IMR-90 (cell line): ENCODE measurements at regions not wholly inside any gene's neighbourhood (a gene's known extent, or its start where the extent isn't known, plus 50 kb on each side); places are given as distances from the start of the nearest gene placed in this dataset.
A peak's percentile ranks its signal among the peaks of the same experiment; 100 is the strongest.

Experiments used
- ATAC-seq: fragments of 200-7000 bp; cut with Tn5 transposase; 2 replicates; pipeline ENCODE4 v1.9.1; 2020; ENCODE audit warnings: low read depth, mild to moderate bottlenecking, moderate library complexity
- BruUV-seq: library from RNA; stranded (reverse); fragments of 400-500 nt; replicated peaks from 2 replicates; lab custom pipeline; 2021; lab: Mats Ljungman, UMichigan
- CTCF ChIA-PET: fragments of 300-600 bp; formaldehyde crosslinking; extraction: SDS; loops from one replicate; lab custom pipeline; 2021; ENCODE audit warnings: antibody characterized with exemption; lab: Yijun Ruan, JAX
- POLR2A ChIA-PET: fragments of 300-600 bp; sonication (Branson Sonifier 250); formaldehyde crosslinking; loops from one replicate; lab custom pipeline; 2022; ENCODE audit warnings: antibody characterized with exemption; ENCODE audit not compliant: unreplicated experiment; lab: Charles Lee
- DNase-seq: peaks from one replicate; pipeline ENCODE4 v3.0.0; 2013
- H2AFZ ChIP-seq: replicated peaks from 2 replicates; pipeline ENCODE3; 2013; ENCODE audit warnings: low read length, mild to moderate bottlenecking; ENCODE audit not compliant: poor library complexity
- H2AK5ac ChIP-seq: 2 replicates; pipeline ENCODE4 v1.6.1; 2013; ENCODE audit warnings: low read depth, low read length, inconsistent platforms
- H2AK9ac ChIP-seq: replicated peaks from 2 replicates; pipeline ENCODE3; 2013; ENCODE audit warnings: mild to moderate bottlenecking, low read depth, low read length, moderate library complexity; ENCODE audit not compliant: poor library complexity
- H2BK120ac ChIP-seq: 2 replicates; pipeline ENCODE4 v1.6.1; 2013; ENCODE audit warnings: low read depth, low read length, inconsistent platforms
- H2BK15ac ChIP-seq: 3 replicates; pipeline ENCODE4 v1.6.1; 2013; ENCODE audit warnings: low read depth, low read length, inconsistent platforms
- H2BK20ac ChIP-seq: 2 replicates; pipeline ENCODE4 v1.6.1; 2013; ENCODE audit warnings: low read depth, mild to moderate bottlenecking, inconsistent platforms, low read length, moderate library complexity
- H2BK5ac ChIP-seq: 2 replicates; pipeline ENCODE4 v1.6.1; 2013; ENCODE audit warnings: mild to moderate bottlenecking, low read depth, low read length, inconsistent platforms; ENCODE audit not compliant: poor library complexity, severe bottlenecking
- H3K14ac ChIP-seq: replicated peaks from 2 replicates; pipeline ENCODE4 v1.6.1; 2013; ENCODE audit warnings: low read depth, low read length, inconsistent platforms
- H3K18ac ChIP-seq: 2 replicates; pipeline ENCODE4 v1.6.1; 2013; ENCODE audit warnings: low read depth, low read length, control low read depth
- H3K23ac ChIP-seq: 2 replicates; pipeline ENCODE4 v1.6.1; 2013; ENCODE audit warnings: low read depth, low read length, inconsistent platforms
- H3K27ac ChIP-seq: 2 replicates; pipeline ENCODE4 v1.5.1; 2013; ENCODE audit warnings: mild to moderate bottlenecking, control low read depth, low read length; ENCODE audit not compliant: insufficient read depth
- H3K27me3 ChIP-seq: 2 replicates; pipeline ENCODE4 v1.6.1; 2013; ENCODE audit warnings: low read length; ENCODE audit not compliant: control insufficient read depth, insufficient read depth
- H3K36me3 ChIP-seq: 2 replicates; pipeline ENCODE4 v1.6.1; 2013; ENCODE audit warnings: low read length, mixed read lengths; ENCODE audit not compliant: control insufficient read depth, insufficient read depth
- H3K4ac ChIP-seq: 2 replicates; pipeline ENCODE4 v1.6.1; 2013; ENCODE audit warnings: low read depth, low read length, inconsistent platforms
- H3K4me1 ChIP-seq: 2 replicates; pipeline ENCODE4 v1.6.1; 2013; ENCODE audit warnings: low read length, mixed read lengths; ENCODE audit not compliant: control insufficient read depth, insufficient read depth
- H3K4me2 ChIP-seq: 2 replicates; pipeline ENCODE4 v1.6.1; 2013; ENCODE audit warnings: low read depth, mild to moderate bottlenecking, control low read depth, low read length, moderate library complexity
- H3K4me3 ChIP-seq: 2 replicates; pipeline ENCODE4 v1.5.1; 2013; ENCODE audit warnings: low read depth, mild to moderate bottlenecking, control low read depth, low read length, moderate library complexity; ENCODE audit not compliant: insufficient read depth
- H3K56ac ChIP-seq: 2 replicates; pipeline ENCODE4 v1.6.1; 2013; ENCODE audit warnings: low read length, inconsistent platforms; ENCODE audit not compliant: insufficient read depth; ENCODE audit errors: extremely low read depth
- H3K79me1 ChIP-seq, 2 experiments: 2 replicates each; pipeline ENCODE4 v1.6.1; 2013; ENCODE audit warnings: low read length in 2 of 2, inconsistent platforms in 1 of 2, low read depth in 1 of 2
- H3K9ac ChIP-seq: 2 replicates; pipeline ENCODE4 v1.6.1; 2013; ENCODE audit warnings: low read depth, low read length, control low read depth
- H3K9me1 ChIP-seq: 2 replicates; pipeline ENCODE4 v1.6.1; 2013; ENCODE audit warnings: low read length, inconsistent platforms; ENCODE audit not compliant: insufficient read depth
- H3K9me3 ChIP-seq: 2 replicates; pipeline ENCODE4 v1.6.1; 2013; ENCODE audit warnings: low read length; ENCODE audit not compliant: control insufficient read depth, insufficient read depth
- H4K20me1 ChIP-seq: 2 replicates; pipeline ENCODE4 v1.6.1; 2013; ENCODE audit warnings: low read length, inconsistent platforms; ENCODE audit not compliant: insufficient read depth
- H4K5ac ChIP-seq: 2 replicates; pipeline ENCODE4 v1.6.1; 2013; ENCODE audit warnings: mild to moderate bottlenecking, low read depth, low read length, control low read depth
- H4K8ac ChIP-seq, 2 experiments: 2 replicates each; pipeline ENCODE4 v1.6.1; 2013; ENCODE audit warnings: low read depth in 2 of 2, low read length in 2 of 2, control low read depth in 1 of 2, inconsistent platforms in 1 of 2
- H4K91ac ChIP-seq: 2 replicates; pipeline ENCODE4 v1.6.1; 2013; ENCODE audit warnings: low read depth, low read length, inconsistent platforms; ENCODE audit not compliant: insufficient read depth
- BHLHE40 ChIP-seq: fragments of 150-350 bp; IDR thresholded peaks from 2 replicates; pipeline ENCODE4 v1.6.1; 2016; ENCODE audit warnings: mild to moderate bottlenecking, low read depth, low read length
- CHD1 ChIP-seq: IDR thresholded peaks from 2 replicates; pipeline ENCODE4 v1.6.1; 2012; ENCODE audit warnings: low read depth, low read length, improper control_type of control experiment
- MAZ ChIP-seq: IDR thresholded peaks from 2 replicates; pipeline ENCODE4 v1.6.1; 2012; ENCODE audit warnings: low read depth, mild to moderate bottlenecking, low read length, improper control_type of control experiment, moderate library complexity, borderline replicate concordance
- MXI1 ChIP-seq: IDR thresholded peaks from 2 replicates; pipeline ENCODE4 v1.6.1; 2012; ENCODE audit warnings: low read depth, mild to moderate bottlenecking, low read length, moderate library complexity, borderline replicate concordance
- NFE2L2 ChIP-seq: fragments of 150-350 bp; IDR thresholded peaks from 2 replicates; pipeline ENCODE4 v1.6.1; 2016; ENCODE audit warnings: low read depth, mild to moderate bottlenecking, low read length
- POLR2A ChIP-seq: IDR thresholded peaks from 2 replicates; pipeline ENCODE4 v1.6.1; 2012; ENCODE audit warnings: mild to moderate bottlenecking, low read depth, low read length
- RAD21 ChIP-seq: IDR thresholded peaks from 2 replicates; pipeline ENCODE4 v1.6.1; 2012; ENCODE audit warnings: low read length, improper control_type of control experiment
- RCOR1 ChIP-seq: IDR thresholded peaks from 2 replicates; pipeline ENCODE4 v1.6.1; 2012; ENCODE audit warnings: mild to moderate bottlenecking, low read length, improper control_type of control experiment; ENCODE audit not compliant: insufficient replicate concordance
- RFX5 ChIP-seq: IDR thresholded peaks from 2 replicates; pipeline ENCODE4 v1.8.0; 2012; ENCODE audit warnings: low read depth, mild to moderate bottlenecking, low read length, moderate library complexity
- dilution Hi-C: fragments of 300-500 bp; cut with HindIII; formaldehyde crosslinking; loops from one replicate; pipeline ENCODE4 v1.14.3; 2018; ENCODE audit warnings: low sequenced_read_pairs; ENCODE audit not compliant: unreplicated experiment
- in situ Hi-C: fragments of 300-500 bp; cut with MboI; formaldehyde crosslinking; loops from 3 replicates; pipeline ENCODE4 v1.14.3; 2019; ENCODE audit warnings: low sequenced_read_pairs, inconsistent platforms, mixed read lengths
- intact Hi-C: fragments of 100-400 bp; cut with micrococcal nuclease; formaldehyde crosslinking; loops from 2 replicates; pipeline ENCODE4 v1.10.0; 2022
- TF ChIP-seq, protein P1 (sequence below): fragments of 150-350 bp; IDR thresholded peaks from 2 replicates; pipeline ENCODE4 v1.6.1; 2016; ENCODE audit warnings: low read depth, mild to moderate bottlenecking, low read length, moderate library complexity, borderline replicate concordance
- TF ChIP-seq, protein P2 (sequence below): conservative IDR thresholded peaks from 2 replicates; pipeline ENCODE4 v1.5.1; 2012; ENCODE audit warnings: mild to moderate bottlenecking, low read depth, low read length, improper control_type of control experiment

DNA sequence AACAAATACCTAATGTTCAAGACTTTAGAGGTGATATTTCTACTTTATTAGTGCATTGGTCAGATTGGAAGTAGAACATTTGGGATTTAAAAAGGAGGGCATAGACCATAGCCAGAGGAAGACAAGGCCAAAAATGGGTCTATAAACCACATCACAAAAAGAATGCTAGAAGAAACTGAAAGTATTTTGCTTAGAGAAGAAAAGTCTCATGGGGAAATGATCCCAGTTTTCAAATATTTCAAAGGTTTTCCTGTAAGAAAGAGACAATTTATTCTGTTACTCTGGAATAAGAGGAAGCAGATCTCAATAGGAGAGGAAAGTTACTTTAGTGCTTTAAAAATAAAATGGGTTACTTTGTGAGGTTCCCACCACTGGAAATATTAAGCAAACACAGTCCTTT lies 341.4 kb downstream of the TNS1 start:
- BruUV-seq: no TSS peak
- Histone ChIP-seq H2AK9ac (no peak overlapping the region), H3K9me1 (peaks cover 9% of the 10 kb centered on the region), H3K79me1 (no peaks in the 10 kb centered on the region), H3K4ac (peak overlapping the region; percentile 84), H3K14ac (peak overlapping the region; percentile 54; the same call in 1 of the 2 replicates), H2AFZ (peak overlapping the region; percentile 16), H3K27ac (peak overlapping the region; percentile 23; the same call in 1 of the 2 replicates), H3K4me3 (no peak overlapping the region), H3K27me3 (no peaks in the 10 kb centered on the region), H4K8ac (peak overlapping the region; percentile 32 to 63; a peak in 1 of 4 replicates), H2BK120ac (peak overlapping the region; percentile 70), H3K9me3 (no peaks in the 10 kb centered on the region), H3K4me1 (peaks cover 26% of the 10 kb centered on the region), H4K20me1 (no peaks in the 10 kb centered on the region), H2AK5ac (0 out of 2 replicates have a peak overlapping the region, but pooled peaks have one; percentile 13), H3K18ac (peak overlapping the region; percentile 89), H4K5ac (peak overlapping the region; percentile 70), H2BK15ac (no peak overlapping the region; the same call in 2 of the 3 replicates), H4K91ac (peak overlapping the region; percentile 79; the same call in 1 of the 2 replicates), H3K56ac (no peak overlapping the region), H2BK5ac (peak overlapping the region; percentile 15), H3K23ac (no peak overlapping the region), H3K9ac (peak overlapping the region; percentile 33; the same call in 1 of the 2 replicates), H3K4me2 (no peak overlapping the region), H2BK20ac (peak overlapping the region; percentile 63; the same call in 1 of the 2 replicates), H3K36me3 (no peaks in the 10 kb centered on the region)
- ATAC-seq: no peak
- CTCF ChIA-PET: interaction anchor here (1.3 kb wide), 1 partner anchor 9 kb away, joined by 4 read pairs; no protein-coding TSS in a partner anchor
- POLR2A ChIA-PET: no interaction called here
- dilution Hi-C loops: no loop called here
- intact Hi-C loops: no loop called here
- TF ChIP-seq MXI1 (no peak), BHLHE40 (no peak), MAZ (no peak), NFE2L2 (no peak), RCOR1 (no peak), RAD21 (no peak), RFX5 (no peak), POLR2A (no peak), CHD1 (no peak)
- TF ChIP-seq, protein P1, sequence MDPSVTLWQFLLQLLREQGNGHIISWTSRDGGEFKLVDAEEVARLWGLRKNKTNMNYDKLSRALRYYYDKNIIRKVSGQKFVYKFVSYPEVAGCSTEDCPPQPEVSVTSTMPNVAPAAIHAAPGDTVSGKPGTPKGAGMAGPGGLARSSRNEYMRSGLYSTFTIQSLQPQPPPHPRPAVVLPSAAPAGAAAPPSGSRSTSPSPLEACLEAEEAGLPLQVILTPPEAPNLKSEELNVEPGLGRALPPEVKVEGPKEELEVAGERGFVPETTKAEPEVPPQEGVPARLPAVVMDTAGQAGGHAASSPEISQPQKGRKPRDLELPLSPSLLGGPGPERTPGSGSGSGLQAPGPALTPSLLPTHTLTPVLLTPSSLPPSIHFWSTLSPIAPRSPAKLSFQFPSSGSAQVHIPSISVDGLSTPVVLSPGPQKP: no peak
- TF ChIP-seq, protein P2, sequence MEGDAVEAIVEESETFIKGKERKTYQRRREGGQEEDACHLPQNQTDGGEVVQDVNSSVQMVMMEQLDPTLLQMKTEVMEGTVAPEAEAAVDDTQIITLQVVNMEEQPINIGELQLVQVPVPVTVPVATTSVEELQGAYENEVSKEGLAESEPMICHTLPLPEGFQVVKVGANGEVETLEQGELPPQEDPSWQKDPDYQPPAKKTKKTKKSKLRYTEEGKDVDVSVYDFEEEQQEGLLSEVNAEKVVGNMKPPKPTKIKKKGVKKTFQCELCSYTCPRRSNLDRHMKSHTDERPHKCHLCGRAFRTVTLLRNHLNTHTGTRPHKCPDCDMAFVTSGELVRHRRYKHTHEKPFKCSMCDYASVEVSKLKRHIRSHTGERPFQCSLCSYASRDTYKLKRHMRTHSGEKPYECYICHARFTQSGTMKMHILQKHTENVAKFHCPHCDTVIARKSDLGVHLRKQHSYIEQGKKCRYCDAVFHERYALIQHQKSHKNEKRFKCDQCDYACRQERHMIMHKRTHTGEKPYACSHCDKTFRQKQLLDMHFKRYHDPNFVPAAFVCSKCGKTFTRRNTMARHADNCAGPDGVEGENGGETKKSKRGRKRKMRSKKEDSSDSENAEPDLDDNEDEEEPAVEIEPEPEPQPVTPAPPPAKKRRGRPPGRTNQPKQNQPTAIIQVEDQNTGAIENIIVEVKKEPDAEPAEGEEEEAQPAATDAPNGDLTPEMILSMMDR: no peak
- no peak for DNase-seq
- in situ Hi-C loops: no loop called here
